HepG2 (cell line): ENCODE measurements at regions not wholly inside any gene's neighbourhood (a gene's known extent, or its start where the extent isn't known, plus 50 kb on each side); places are given as distances from the start of the nearest gene placed in this dataset.

Source experiments
- ATAC-seq: fragments of 200-7000 bp; cut with Tn5 transposase; 3 replicates; pipeline ENCODE4 v1.9.1; 2020; ENCODE audit warnings: mild to moderate bottlenecking, moderate library complexity
- BruUV-seq: library from RNA; stranded (reverse); fragments of 400-500 nt; replicated peaks from 2 replicates; lab custom pipeline; 2021; lab: Mats Ljungman, UMichigan
- CTCF ChIA-PET: fragments of 300-600 bp; formaldehyde crosslinking; extraction: SDS; loops from one replicate; lab custom pipeline; 2021; ENCODE audit warnings: low total read pairs, inconsistent platforms, low intra/inter-chr PET ratio; lab: Yijun Ruan, JAX
- POLR2A ChIA-PET: fragments of 350-600 bp; sonication (Branson Sonifier 250); formaldehyde crosslinking; loops from one replicate; lab custom pipeline; 2020; ENCODE audit warnings: antibody characterized with exemption, inconsistent platforms; lab: Yijun Ruan, JAX
- DNase-seq: peaks from one replicate; pipeline ENCODE4 v3.0.0-alpha.2; 2015; ENCODE audit warnings: low spot score
- FAIRE-seq: peaks from 3 replicates; lab custom pipeline; 2011; peaks lifted over from hg19 to GRCh38; lab: Jason Lieb, UNC
- H2AFZ ChIP-seq: one replicate; pipeline ENCODE4 v1.6.1; 2011; ENCODE audit warnings: low read length, inconsistent platforms
- H3K27ac ChIP-seq: fragments of 300-600 bp; 3 replicates; pipeline ENCODE4 v1.8.0; 2011; ENCODE audit warnings: mixed run types, mild to moderate bottlenecking, mixed read lengths, low read length, inconsistent platforms; ENCODE audit not compliant: insufficient read depth; ENCODE audit errors: extremely low read length
- H3K27me3 ChIP-seq, 2 experiments: fragments of 200-600 bp in 1 of 2; 2 replicates in 1 of 2; 3 replicates in 1 of 2; pipeline versions ENCODE4 v1.6.0 to v1.8.0; 2011; ENCODE audit warnings: low read length in 2 of 2, mild to moderate bottlenecking in 2 of 2, moderate library complexity in 2 of 2, inconsistent platforms in 1 of 2; ENCODE audit not compliant: insufficient read depth in 2 of 2, control insufficient read depth in 1 of 2
- H3K36me3 ChIP-seq, 2 experiments: fragments of 200-600 bp in 1 of 2; replicated peaks in 1 of 2; 2 replicates in 1 of 2; 3 replicates in 1 of 2; pipeline versions ENCODE4 v1.5.1 to v1.8.0; 2011; ENCODE audit warnings: low read length in 2 of 2, inconsistent platforms in 1 of 2; ENCODE audit not compliant: insufficient read depth in 2 of 2, control insufficient read depth in 1 of 2
- H3K4me1 ChIP-seq: 2 replicates; pipeline ENCODE4 v1.5.1; 2012; ENCODE audit warnings: low read length, inconsistent platforms; ENCODE audit not compliant: insufficient read depth
- H3K4me2 ChIP-seq: 2 replicates; pipeline ENCODE4 v1.6.0; 2011; ENCODE audit warnings: low read depth, low read length, inconsistent platforms
- H3K4me3 ChIP-seq, 3 experiments: fragments of 200-600 bp in 1 of 3; sonication (generic), shearing (Covaris generic) in 1 of 3; replicated peaks in 1 of 3; 2 replicates each; pipeline ENCODE4 v1.5.1; 2011 to 2016; ENCODE audit warnings: low read length in 3 of 3, inconsistent platforms in 2 of 3, low read depth in 2 of 3, mild to moderate bottlenecking in 2 of 3, control low read depth in 1 of 3, mixed read lengths in 1 of 3; ENCODE audit not compliant: insufficient read depth in 1 of 3
- H3K79me2 ChIP-seq: one replicate; pipeline ENCODE4 v1.6.1; 2011; ENCODE audit warnings: low read length, inconsistent platforms; ENCODE audit not compliant: insufficient read depth
- H3K9ac ChIP-seq: 2 replicates; pipeline ENCODE4 v1.6.0; 2011; ENCODE audit warnings: mild to moderate bottlenecking, low read depth, low read length, inconsistent platforms; ENCODE audit not compliant: insufficient read depth
- H3K9me3 ChIP-seq: 2 replicates; pipeline ENCODE4 v1.5.1; 2012; ENCODE audit warnings: mild to moderate bottlenecking, low read length
- H4K20me1 ChIP-seq: 2 replicates; pipeline ENCODE4 v1.6.0; 2011; ENCODE audit warnings: inconsistent platforms, mild to moderate bottlenecking, low read length, moderate library complexity; ENCODE audit not compliant: insufficient read depth
- ARNT ChIP-seq: fragments of 450-650 bp; IDR thresholded peaks from 2 replicates; pipeline ENCODE4 v1.6.1; 2017
- CENPT ChIP-seq: sonication (generic); formaldehyde crosslinking; IDR thresholded peaks from 2 replicates; pipeline ENCODE4 v1.8.0; 2022; ENCODE audit warnings: low read depth, mild to moderate bottlenecking, moderate library complexity, missing genetic modification reagents
- LBX2 ChIP-seq: sonication (generic); formaldehyde crosslinking; IDR thresholded peaks from 2 replicates; pipeline ENCODE4 v1.5.0; 2020; ENCODE audit warnings: missing genetic modification reagents, mild to moderate bottlenecking, borderline replicate concordance
- PAX8 ChIP-seq: sonication (generic); formaldehyde crosslinking; IDR thresholded peaks from 2 replicates; pipeline ENCODE4 v1.8.0; 2022; ENCODE audit warnings: mild to moderate bottlenecking, missing genetic modification reagents, borderline replicate concordance
- PTBP1 ChIP-seq: fragments of 200-400 bp; formaldehyde crosslinking; IDR thresholded peaks from 2 replicates; pipeline ENCODE4 v1.6.1; 2018; ENCODE audit warnings: low read length, low read depth; ENCODE audit not compliant: poor library complexity, severe bottlenecking
- SAFB2 ChIP-seq: sonication (generic); formaldehyde crosslinking; IDR thresholded peaks from 2 replicates; pipeline ENCODE4 v1.5.1; 2020; ENCODE audit warnings: missing genetic modification reagents, low read depth, mild to moderate bottlenecking, borderline replicate concordance
- SIN3A ChIP-seq: IDR thresholded peaks from 2 replicates; pipeline ENCODE4 v1.6.1; 2011; ENCODE audit warnings: low read depth, mild to moderate bottlenecking, control low read depth, low read length, borderline replicate concordance
- SMARCC2 ChIP-seq: fragments of 450-650 bp; IDR thresholded peaks from 2 replicates; pipeline ENCODE4 v1.6.1; 2017; ENCODE audit warnings: antibody characterized with exemption, mild to moderate bottlenecking
- THAP7 ChIP-seq: sonication (generic); formaldehyde crosslinking; IDR thresholded peaks from 2 replicates; pipeline ENCODE4 v1.8.1; 2023; ENCODE audit warnings: mild to moderate bottlenecking, missing genetic modification reagents
- ZBTB3 ChIP-seq: sonication (generic); formaldehyde crosslinking; IDR thresholded peaks from 2 replicates; pipeline ENCODE4 v1.4.0; 2020; ENCODE audit warnings: low read depth, mild to moderate bottlenecking, moderate library complexity, missing genetic modification reagents, borderline replicate concordance
- ZNF18 ChIP-seq: sonication (generic); formaldehyde crosslinking; IDR thresholded peaks from 2 replicates; pipeline ENCODE4 v1.8.0; 2022; ENCODE audit warnings: mild to moderate bottlenecking, missing genetic modification reagents; ENCODE audit not compliant: insufficient replicate concordance
- ZNF563 ChIP-seq: sonication (generic); formaldehyde crosslinking; IDR thresholded peaks from 2 replicates; pipeline ENCODE4 v1.8.0; 2022; ENCODE audit warnings: mild to moderate bottlenecking, moderate library complexity, missing genetic modification reagents
- ZNF646 ChIP-seq: sonication (generic); formaldehyde crosslinking; IDR thresholded peaks from 2 replicates; pipeline ENCODE4 v1.9.0; 2021; ENCODE audit warnings: mild to moderate bottlenecking, missing genetic modification reagents
- ZNF878 ChIP-seq: sonication (generic); formaldehyde crosslinking; IDR thresholded peaks from 2 replicates; pipeline ENCODE4 v1.8.1; 2023; ENCODE audit warnings: mild to moderate bottlenecking, missing genetic modification reagents, moderate library complexity
- WGBS: methylation state at CpG from one replicate; pipeline ENCODE4 v1.1.6; 2017; ENCODE audit warnings: low lambda C conversion rate; 5-methylcytosine and 5-hydroxymethylcytosine counted together
- in situ Hi-C: cut with HindIII; loops from 2 replicates; pipeline ENCODE4 v1.10.0; 2017; ENCODE audit warnings: low pct_unique_long_range_greater_than_20kb; ENCODE audit not compliant: extremely low pct_ligation_motif_present
- intact Hi-C: fragments of 100-400 bp; cut with micrococcal nuclease; formaldehyde crosslinking; loops from one replicate; pipeline ENCODE4 v1.10.0; 2022; ENCODE audit not compliant: unreplicated experiment

GRCh38 chr11:131121426-131122333 is 205.4 kb upstream of the SNX19 start:
- Histone ChIP-seq H3K27me3 (no peaks in the 10 kb centered on the region), H3K4me1 (no peaks in the 10 kb centered on the region), H3K4me3 (no peak overlapping the region), H3K79me2 (no peaks in the 10 kb centered on the region), H3K9me3 (0 out of 2 replicates have a peak, but pooled peaks cover 4% of the 10 kb centered on the region), H2AFZ (no peak overlapping the region), H4K20me1 (no peaks in the 10 kb centered on the region), H3K36me3 (no peaks in the 10 kb centered on the region), H3K9ac (no peak overlapping the region), H3K27ac (no peak overlapping the region), H3K4me2 (no peak overlapping the region)
- no peak for DNase-seq
- no TSS peak for BruUV-seq
- CTCF ChIA-PET = no interaction called here
- FAIRE-seq = no peak
- in situ Hi-C loops = no loop called here
- intact Hi-C loops = no loop called here
- 24% methylated on average over 5 of the region's 7 CpGs for WGBS
- POLR2A ChIA-PET = no interaction called here
- ATAC-seq = no peak
- no peak for TF ChIP-seq PTBP1
- no peak for TF ChIP-seq ZNF563
- TF ChIP-seq LBX2 (CRISPR knock-in tag) = no peak
- TF ChIP-seq ZNF878 (CRISPR knock-in tag) = no peak
- TF ChIP-seq SAFB2 = no peak
- TF ChIP-seq SMARCC2 = no peak
- TF ChIP-seq PAX8 (CRISPR knock-in tag) = no peak
- no peak for TF ChIP-seq CENPT (CRISPR knock-in tag)
- TF ChIP-seq ZBTB3 (CRISPR knock-in tag) = no peak
- TF ChIP-seq ARNT = no peak
- no peak for TF ChIP-seq THAP7 (CRISPR knock-in tag)
- TF ChIP-seq ZNF646 (CRISPR knock-in tag) = no peak
- no peak for TF ChIP-seq SIN3A
- TF ChIP-seq ZNF18 (CRISPR knock-in tag) = no peak
